ENCODE measurements at regions not wholly inside any gene's neighbourhood (a gene's known extent, or its start where the extent isn't known, plus 50 kb on each side); places are given as distances from the start of the nearest gene placed in this dataset.

GRCh38 chr6:25025248-25025918 is 89.6 kb upstream of the RIPOR2 start:
- Mint-ChIP-seq H3K27me3 (ENCODE audit: low read depth) (no peaks in the 10 kb centered on the region), H3K36me3 (no peaks in the 10 kb centered on the region), H3K4me3 (no peak overlapping the region), H3K27ac (peak overlapping the region; percentile 79), H3K9me3 (no peaks in the 10 kb centered on the region), H3K4me1 (peaks cover 30% of the 10 kb centered on the region)
- no peak for TF ChIP-seq ZNF121 (CRISPR knock-in tag; IDR thresholded peaks at IDR 0.05)
- no peak for TF ChIP-seq ZNF423 (CRISPR knock-in tag; IDR thresholded peaks at IDR 0.05)
- TF ChIP-seq EMX1 (CRISPR knock-in tag; IDR thresholded peaks at IDR 0.05): no peak
- no peak for TF ChIP-seq CDX4 (CRISPR knock-in tag; IDR thresholded peaks at IDR 0.05; ENCODE audit: borderline replicate concordance)
- no peak for DNase-seq (ENCODE audit: low spot score)
- no peak for ATAC-seq
- POLR2A ChIA-PET: interaction anchor here (0.7 kb wide), 2 partner anchors 32 to 304 kb away, joined by 3 to 7 read pairs; no protein-coding TSS in a partner anchor
- CTCF ChIA-PET: interaction anchor here (0.5 to 3.8 kb wide), 7 partner anchors 34 to 228 kb away, joined by 3 to 19 read pairs (median 4); no protein-coding TSS in a partner anchor

GRCh38 chr6:25025919-25026301 is 90.2 kb upstream of the RIPOR2 start:
- ATAC-seq (no peak), DNase-seq (ENCODE audit: low spot score) (no peak)
- Mint-ChIP-seq H3K4me3 (no peak overlapping the region), H3K27ac (peak overlapping the region; percentile 79), H3K9me3 (no peaks in the 10 kb centered on the region), H3K36me3 (no peaks in the 10 kb centered on the region), H3K27me3 (ENCODE audit: low read depth) (no peaks in the 10 kb centered on the region), H3K4me1 (peaks cover 30% of the 10 kb centered on the region)
- TF ChIP-seq ZNF532 (CRISPR knock-in tag; IDR thresholded peaks at IDR 0.05; ENCODE audit: borderline replicate concordance) (no peak), SMAD3 (CRISPR knock-in tag; IDR thresholded peaks at IDR 0.05; ENCODE audit: borderline replicate concordance) (no peak), ZNF671 (CRISPR knock-in tag; IDR thresholded peaks at IDR 0.05) (no peak), PRRX2 (CRISPR knock-in tag; IDR thresholded peaks at IDR 0.05) (no peak), ATF3 (CRISPR knock-in tag; conservative IDR thresholded peaks at IDR 0.05) (no peak), TCF7 (CRISPR knock-in tag; IDR thresholded peaks at IDR 0.05; ENCODE audit: low read depth) (no peak), NFE2L1 (CRISPR knock-in tag; IDR thresholded peaks at IDR 0.05) (no peak)
- ChIA-PET POLR2A (interaction anchor here (0.7 kb wide), 2 partner anchors 32 to 304 kb away, joined by 3 to 7 read pairs; no protein-coding TSS in a partner anchor), CTCF (interaction anchor here (0.7 to 4.1 kb wide), 8 partner anchors 9 to 229 kb away, joined by 3 to 47 read pairs (median 7); no protein-coding TSS in a partner anchor)

DNA sequence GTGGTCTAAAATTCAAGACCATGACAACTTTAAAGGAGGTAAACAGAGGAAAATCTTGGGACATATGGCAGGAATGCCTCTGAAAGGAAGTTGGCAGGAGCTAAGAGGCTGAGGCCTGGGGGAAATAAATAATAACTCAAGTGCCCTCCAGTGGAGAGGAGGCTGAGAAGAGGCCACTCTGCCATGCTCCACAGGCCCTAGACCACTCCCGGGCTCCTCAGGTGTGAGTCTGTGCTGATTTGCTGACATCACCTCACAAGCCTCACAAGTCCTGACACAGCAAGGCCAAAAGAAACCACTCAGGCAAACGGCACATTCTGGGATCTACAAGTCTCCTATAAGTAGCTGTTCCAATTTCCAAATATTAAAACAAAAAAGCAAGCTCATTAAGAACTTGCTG is 91.0 kb upstream of the RIPOR2 start:
- ATAC-seq (peak; percentile 43; the same call in 1 of the 2 replicates), DNase-seq (ENCODE audit: low spot score) (no peak)
- CTCF ChIA-PET: interaction anchor here (0.9 to 4.1 kb wide), 18 partner anchors 9 to 506 kb away, joined by 3 to 47 read pairs (median 5); partner anchors contain the start of gene GMNN
- no peak overlapping the region for H3K4me3 Mint-ChIP-seq
- no peaks in the 10 kb centered on the region for H3K27me3 Mint-ChIP-seq (ENCODE audit: low read depth)
- H3K4me1 Mint-ChIP-seq: peaks cover 30% of the 10 kb centered on the region
- H3K27ac Mint-ChIP-seq: no peak overlapping the region
- POLR2A ChIA-PET: interaction anchor here (1.3 kb wide), 1 partner anchor 9 kb away, joined by 4 read pairs; no protein-coding TSS in a partner anchor
- no peaks in the 10 kb centered on the region for H3K9me3 Mint-ChIP-seq
- H3K36me3 Mint-ChIP-seq: no peaks in the 10 kb centered on the region
- TF ChIP-seq, protein P1, sequence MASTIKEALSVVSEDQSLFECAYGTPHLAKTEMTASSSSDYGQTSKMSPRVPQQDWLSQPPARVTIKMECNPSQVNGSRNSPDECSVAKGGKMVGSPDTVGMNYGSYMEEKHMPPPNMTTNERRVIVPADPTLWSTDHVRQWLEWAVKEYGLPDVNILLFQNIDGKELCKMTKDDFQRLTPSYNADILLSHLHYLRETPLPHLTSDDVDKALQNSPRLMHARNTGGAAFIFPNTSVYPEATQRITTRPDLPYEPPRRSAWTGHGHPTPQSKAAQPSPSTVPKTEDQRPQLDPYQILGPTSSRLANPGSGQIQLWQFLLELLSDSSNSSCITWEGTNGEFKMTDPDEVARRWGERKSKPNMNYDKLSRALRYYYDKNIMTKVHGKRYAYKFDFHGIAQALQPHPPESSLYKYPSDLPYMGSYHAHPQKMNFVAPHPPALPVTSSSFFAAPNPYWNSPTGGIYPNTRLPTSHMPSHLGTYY (CRISPR knock-in tag; IDR thresholded peaks at IDR 0.05): no peak
- TF ChIP-seq ZNF281 (CRISPR knock-in tag; IDR thresholded peaks at IDR 0.05): no peak
- TF ChIP-seq ATF2 (CRISPR knock-in tag; IDR thresholded peaks at IDR 0.05; ENCODE audit: borderline replicate concordance, low read depth): no peak
- no peak for TF ChIP-seq ZNF317 (CRISPR knock-in tag; IDR thresholded peaks at IDR 0.05; ENCODE audit: borderline replicate concordance, low read depth)

Data from WTC11 (cell line).